GM18951 (cell line): ENCODE measurements at regions not wholly inside any gene's neighbourhood (a gene's known extent, or its start where the extent isn't known, plus 50 kb on each side); places are given as distances from the start of the nearest gene placed in this dataset.
"Not testable (repeated sequence)": the region's sequence is repeated elsewhere in the genome, so short reads cannot be mapped to it uniquely, and the experiment has no call there.

Source experiments
- POLR2A ChIP-seq: IDR thresholded peaks from 4 replicates; pipeline ENCODE4 v1.6.1; 2011; ENCODE audit warnings: mild to moderate bottlenecking; ENCODE audit not compliant: insufficient read length, insufficient read depth; ENCODE audit errors: extremely low read depth
- in situ Hi-C: fragments of 300-500 bp; cut with MboI; formaldehyde crosslinking; loops from one replicate; pipeline ENCODE4 v1.12.0; 2022; ENCODE audit warnings: low sequenced_read_pairs, mixed read lengths, inconsistent platforms; ENCODE audit not compliant: unreplicated experiment

DNA sequence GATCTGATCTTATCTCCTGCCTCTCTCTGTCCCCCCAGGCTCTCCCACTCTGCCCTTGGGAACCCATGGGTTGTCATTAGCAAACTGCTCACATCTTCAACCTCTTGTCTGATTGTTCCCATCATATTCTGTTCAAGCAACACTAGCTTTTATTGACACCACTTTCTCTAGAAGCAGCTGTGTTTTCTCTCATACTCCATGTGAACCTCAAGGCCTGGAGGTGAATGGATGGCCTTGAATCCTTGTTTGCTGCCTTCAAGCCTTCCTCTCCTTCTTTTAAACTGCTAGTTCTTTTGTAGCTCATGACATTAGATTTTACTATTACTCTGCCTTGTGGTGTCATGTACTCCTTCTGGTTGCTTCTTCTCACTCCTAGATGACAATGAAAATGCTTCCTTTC, 149.5 kb upstream of the WDFY3 start:
- in situ Hi-C loops: no loop called here
- no peak for TF ChIP-seq POLR2A

- TF ChIP-seq POLR2A: no peak
- in situ Hi-C loops: no loop called here
Measured at GRCh38 chr4:85125688-85126087, 159.2 kb upstream of the WDFY3 start.

- in situ Hi-C loops: no loop called here
Measured at GRCh38 chr4:85126991-85127591, 160.6 kb upstream of the WDFY3 start.

DNA sequence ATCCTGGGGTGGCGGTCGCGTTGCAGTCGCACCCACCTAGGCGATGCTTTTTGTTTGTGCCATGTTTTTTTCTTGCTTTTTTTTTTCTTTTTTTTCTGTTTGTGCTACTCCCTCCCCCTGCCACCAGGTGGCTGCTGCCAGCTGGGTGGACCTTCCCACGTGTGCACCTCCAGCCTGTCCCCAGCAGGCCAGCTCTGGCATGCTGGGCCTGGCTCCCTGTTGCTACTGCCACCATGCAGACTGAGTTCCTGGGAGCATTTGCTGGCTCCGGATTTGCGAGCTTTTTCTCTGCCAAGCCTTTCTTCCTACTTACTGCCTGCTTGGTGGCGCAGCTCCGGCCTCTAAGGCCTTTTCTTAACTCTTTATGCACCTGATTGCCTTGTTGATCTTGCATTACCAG, 161.2 kb upstream of the WDFY3 start:
- in situ Hi-C loops: no loop called here
- no peak for TF ChIP-seq POLR2A

More at GRCh38 chr4:85126991-85127591, 160.6 kb upstream of the WDFY3 start:
- TF ChIP-seq POLR2A: no peak

GRCh38 chr4:85128246-85129204, 162.0 kb upstream of the WDFY3 start:
- TF ChIP-seq POLR2A: no peak
- in situ Hi-C loops: no loop called here

DNA sequence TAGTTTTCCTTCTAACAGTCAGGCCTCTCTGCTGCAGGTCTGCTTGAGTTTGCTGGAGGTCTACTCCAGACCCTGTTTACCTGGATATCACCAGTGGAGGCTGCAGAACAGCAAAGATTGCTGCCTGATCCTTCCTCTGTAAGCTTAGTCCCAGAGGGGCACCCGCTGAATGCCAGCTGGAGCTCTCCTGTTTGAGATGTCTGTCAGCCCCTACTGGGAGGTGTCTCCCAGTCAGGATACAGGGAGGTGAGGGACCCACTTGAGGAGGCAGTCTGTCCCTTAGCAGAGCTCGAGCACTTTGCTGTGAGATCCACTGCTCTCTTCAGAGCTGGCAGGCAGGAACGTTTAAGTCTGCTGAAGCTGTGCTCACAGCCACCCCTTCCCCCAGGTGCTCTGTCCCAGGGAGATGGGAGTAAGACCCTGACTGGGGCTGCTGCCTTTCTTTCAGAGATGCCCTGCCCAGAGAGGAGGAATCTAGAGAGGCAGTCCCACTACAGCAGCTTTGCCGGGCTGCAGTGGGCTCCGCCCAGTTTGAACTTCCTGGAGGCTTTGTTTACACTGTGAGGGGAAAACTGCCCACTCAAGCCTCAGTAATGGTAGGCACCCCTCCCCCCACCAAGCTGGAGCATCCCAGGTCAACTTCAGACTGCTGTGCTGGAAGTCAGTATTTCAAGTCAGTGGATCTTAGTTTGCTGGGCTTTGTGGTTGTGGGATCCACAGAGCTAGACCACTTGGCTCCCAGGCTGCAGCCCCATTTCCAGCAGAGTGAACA, 163.1 kb upstream of the WDFY3 start:
- in situ Hi-C loops: not testable (repeated sequence)

DNA sequence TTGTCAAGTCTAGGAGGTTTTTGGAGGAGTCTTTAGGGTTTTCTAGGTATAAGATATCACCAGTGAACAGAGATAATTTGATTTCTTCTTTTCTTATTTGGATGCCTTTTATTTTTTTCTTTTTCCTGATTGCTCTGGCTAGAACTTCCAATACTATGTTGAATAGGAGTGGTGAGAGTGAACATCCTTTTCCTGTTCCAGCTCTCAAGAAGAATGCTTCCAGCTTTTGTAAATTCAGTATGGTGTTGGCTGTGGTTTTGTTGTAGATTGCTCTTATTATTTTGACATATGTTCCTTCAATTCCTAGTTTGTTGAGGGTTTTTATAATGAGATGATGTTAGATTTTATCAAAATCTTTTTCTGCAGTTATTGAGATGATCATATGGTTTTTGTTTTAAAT, 165.6 kb upstream of the WDFY3 start:
- TF ChIP-seq POLR2A: no peak
- in situ Hi-C loops: no loop called here

DNA sequence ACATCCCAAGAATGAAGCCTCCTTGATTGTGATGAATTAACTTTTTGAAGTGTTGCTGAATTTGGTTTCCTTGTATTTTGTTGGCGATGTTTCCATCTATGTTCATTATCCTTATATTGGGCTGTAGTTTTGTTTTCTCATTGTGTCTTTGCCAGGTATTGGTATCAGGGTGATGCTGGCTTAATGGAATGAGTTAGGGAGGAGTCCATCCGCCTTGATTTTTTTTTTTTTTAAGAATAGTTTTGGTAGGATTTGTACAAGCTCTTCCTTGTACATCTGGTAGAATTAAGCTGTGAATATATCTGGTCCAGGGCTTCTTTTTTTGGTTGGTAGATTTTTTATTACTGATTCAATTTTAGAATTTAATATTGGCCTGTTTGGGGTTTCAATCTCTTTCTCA, 166.1 kb upstream of the WDFY3 start:
- in situ Hi-C loops: no loop called here

GRCh38 chr4:85139749-85140148, 173.3 kb upstream of the WDFY3 start:
- in situ Hi-C loops: loop anchor here (10.0 kb wide), 1 partner anchor 605 kb away; no protein-coding TSS in a partner anchor

More for the DNA sequence above, 166.1 kb upstream of the WDFY3 start:
- TF ChIP-seq POLR2A: no peak

- in situ Hi-C loops: loop anchor here (10.0 kb wide), 1 partner anchor 602 kb away; no protein-coding TSS in a partner anchor
- no peak for TF ChIP-seq POLR2A
Measured at GRCh38 chr4:85142451-85142850, 176.0 kb upstream of the WDFY3 start.

- in situ Hi-C loops: loop anchor here (10.0 kb wide), 1 partner anchor 597 kb away; no protein-coding TSS in a partner anchor
Measured at GRCh38 chr4:85147481-85148076, 181.1 kb upstream of the WDFY3 start.

DNA sequence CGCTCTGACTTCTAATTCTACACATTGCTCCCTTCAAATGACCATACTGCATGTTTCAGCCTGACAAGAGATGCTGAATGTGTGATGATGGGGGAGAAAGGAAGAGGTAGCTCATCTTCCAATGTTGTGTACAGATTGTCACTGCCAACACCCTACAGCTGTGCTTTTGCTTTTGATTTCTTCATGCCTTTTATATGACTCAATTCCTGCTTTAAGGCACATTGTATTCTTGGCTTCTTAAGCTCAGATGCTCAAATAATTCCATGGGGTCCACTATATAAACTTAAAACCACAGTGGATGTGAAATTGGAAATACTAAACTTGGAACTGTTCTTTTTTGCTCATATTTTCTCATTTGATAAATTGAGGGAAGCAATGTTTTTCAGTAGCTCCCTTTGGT, 183.2 kb upstream of the WDFY3 start:
- in situ Hi-C loops: loop anchor here (10.0 kb wide), 1 partner anchor 595 kb away; no protein-coding TSS in a partner anchor

More at GRCh38 chr4:85147481-85148076, 181.1 kb upstream of the WDFY3 start:
- TF ChIP-seq POLR2A: no peak

DNA sequence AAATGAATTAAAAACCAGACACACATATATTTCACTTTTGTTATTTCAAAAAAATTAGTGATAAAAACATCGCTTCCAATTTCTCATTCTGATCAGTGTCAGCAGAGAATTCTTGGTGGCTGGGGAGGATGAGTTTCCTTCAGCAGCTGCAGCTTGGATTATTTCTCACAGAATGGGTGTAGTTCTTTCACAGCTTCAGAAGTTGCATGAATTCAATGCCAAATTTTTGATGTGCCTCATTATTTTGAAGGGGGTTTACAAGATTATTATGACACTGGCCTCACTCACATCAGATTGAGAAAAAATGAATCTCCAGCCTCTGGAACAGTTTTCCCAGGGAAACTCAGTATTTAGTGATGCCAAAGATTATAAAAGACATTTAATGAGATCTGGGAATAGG, 184.9 kb upstream of the WDFY3 start:
- in situ Hi-C loops: no loop called here
- TF ChIP-seq POLR2A: no peak

More for the DNA sequence above, 183.2 kb upstream of the WDFY3 start:
- no peak for TF ChIP-seq POLR2A
